ENCODE measurements at regions not wholly inside any gene's neighbourhood (a gene's known extent, or its start where the extent isn't known, plus 50 kb on each side); places are given as distances from the start of the nearest gene placed in this dataset.

GRCh38 chr7:88615336-88615735 is 144.2 kb upstream of the ZNF804B start:
- WGBS (ENCODE audit: insufficient coverage) = no CpG with 5 or more reads among the region's 2 CpGs
- Histone ChIP-seq H3K9me3 (replicated peaks in 1 of 2; ENCODE audit: control insufficient read depth in 1 of 2, insufficient read depth in 1 of 2, low read length in 2 of 2) (peaks cover 0 to 3% of the 10 kb centered on the region in 2 donors), H3K27me3 (ENCODE audit: control insufficient read depth in 2 of 2, insufficient read depth in 2 of 2, low read length in 2 of 2) (no peaks in the 10 kb centered on the region), H3K4me1 (ENCODE audit: control insufficient read depth in 1 of 2, insufficient read depth in 2 of 2, low read length in 2 of 2) (no peaks in the 10 kb centered on the region), H3K36me3 (replicated peaks in 1 of 2; ENCODE audit: control insufficient read depth in 1 of 2, insufficient read depth in 2 of 2, low read length in 2 of 2) (no peaks in the 10 kb centered on the region), H3K4me2 (replicated peaks; ENCODE audit: extremely low read depth, low read length, poor library complexity, severe bottlenecking) (no peak overlapping the region), H3K79me2 (ENCODE audit: insufficient read depth, low read length) (no peaks in the 10 kb centered on the region), H3K27ac (ENCODE audit: low read depth in 1 of 2, low read length in 2 of 2) (no peak overlapping the region), H4K20me1 (ENCODE audit: insufficient read depth, low read length) (no peaks in the 10 kb centered on the region), H3K4me3 (replicated peaks in 1 of 3; ENCODE audit: low read depth in 2 of 3, low read length in 3 of 3) (no peak overlapping the region), H3K9ac (ENCODE audit: insufficient read depth, low read length, poor library complexity, severe bottlenecking) (no peak overlapping the region), H2AFZ (ENCODE audit: insufficient read depth, low read depth, low read length, poor library complexity, severe bottlenecking) (no peak overlapping the region)
- H3K27ac Mint-ChIP-seq = no peak overlapping the region
- DNase-seq = no peak
- H3K9me3 Mint-ChIP-seq = peaks cover 0 to 11% (median 1%) of the 10 kb centered on the region in 7 donors
- H3K36me3 Mint-ChIP-seq = no peaks in the 10 kb centered on the region
- H3K4me1 Mint-ChIP-seq = no peaks in the 10 kb centered on the region
- no peak for TF ChIP-seq CTCF (IDR thresholded peaks at IDR 0.05)
- H3K4me3 Mint-ChIP-seq = no peak overlapping the region
- intact Hi-C loops (cut with micrococcal nuclease) = no loop called here
- peaks cover 0 to 2% (median 0%) of the 10 kb centered on the region in 3 donors for H3K27me3 Mint-ChIP-seq (ENCODE audit: low read depth in 3 of 3)

- Histone ChIP-seq H3K9ac (ENCODE audit: insufficient read depth, low read length, poor library complexity, severe bottlenecking) (no peak overlapping the region), H3K79me2 (ENCODE audit: insufficient read depth, low read length) (no peaks in the 10 kb centered on the region), H3K4me3 (replicated peaks in 1 of 3; ENCODE audit: low read depth in 2 of 3, low read length in 3 of 3) (no peak overlapping the region), H3K27me3 (ENCODE audit: control insufficient read depth in 2 of 2, insufficient read depth in 2 of 2, low read length in 2 of 2) (no peaks in the 10 kb centered on the region), H3K4me1 (ENCODE audit: control insufficient read depth in 1 of 2, insufficient read depth in 2 of 2, low read length in 2 of 2) (no peaks in the 10 kb centered on the region), H3K36me3 (replicated peaks in 1 of 2; ENCODE audit: control insufficient read depth in 1 of 2, insufficient read depth in 2 of 2, low read length in 2 of 2) (no peaks in the 10 kb centered on the region), H2AFZ (ENCODE audit: insufficient read depth, low read depth, low read length, poor library complexity, severe bottlenecking) (no peak overlapping the region), H3K27ac (ENCODE audit: low read depth in 1 of 2, low read length in 2 of 2) (no peak overlapping the region), H4K20me1 (ENCODE audit: insufficient read depth, low read length) (no peaks in the 10 kb centered on the region), H3K9me3 (replicated peaks in 1 of 2; ENCODE audit: control insufficient read depth in 1 of 2, insufficient read depth in 1 of 2, low read length in 2 of 2) (peaks cover 0 to 4% of the 10 kb centered on the region in 2 donors), H3K4me2 (replicated peaks; ENCODE audit: extremely low read depth, low read length, poor library complexity, severe bottlenecking) (no peak overlapping the region)
- intact Hi-C loops (cut with micrococcal nuclease) = no loop called here
- Mint-ChIP-seq H3K4me3 (no peak overlapping the region), H3K27me3 (ENCODE audit: low read depth in 3 of 3) (peaks cover 0 to 2% (median 0%) of the 10 kb centered on the region in 3 donors), H3K9me3 (peaks cover 0 to 11% (median 1%) of the 10 kb centered on the region in 7 donors), H3K27ac (no peak overlapping the region), H3K4me1 (no peaks in the 10 kb centered on the region), H3K36me3 (no peaks in the 10 kb centered on the region)
- DNase-seq = no peak
- TF ChIP-seq CTCF (IDR thresholded peaks at IDR 0.05) = no peak
- no CpG with 5 or more reads among the region's 3 CpGs for WGBS (ENCODE audit: insufficient coverage)
These were observed 144.8 kb upstream of the ZNF804B start for GRCh38 chr7:88614736-88615135.
